ENCODE measurements at regions not wholly inside any gene's neighbourhood (a gene's known extent, or its start where the extent isn't known, plus 50 kb on each side); places are given as distances from the start of the nearest gene placed in this dataset.

- DNase-seq, result no peak
These were observed 93.8 kb upstream of the AKT3 start for GRCh38 chr1:243943671-243944428.

GRCh38 chr1:243942196-243943150, 92.4 kb upstream of the AKT3 start:
- no peak for DNase-seq

- no peak for DNase-seq
These were observed 90.4 kb upstream of the AKT3 start for GRCh38 chr1:243940451-243940850.

GRCh38 chr1:243939167-243939848, 89.3 kb upstream of the AKT3 start:
- DNase-seq, result no peak

- DNase-seq, result no peak
These were observed 88.2 kb upstream of the AKT3 start for GRCh38 chr1:243938208-243938607.

- no peak for DNase-seq
These were observed 83.5 kb upstream of the AKT3 start for GRCh38 chr1:243933495-243933894.

GRCh38 chr1:243931957-243932356, 81.9 kb upstream of the AKT3 start:
- no peak for DNase-seq

- DNase-seq, result no peak
These were observed 81.0 kb upstream of the AKT3 start for GRCh38 chr1:243930822-243931671.

- DNase-seq, result no peak
These were observed 77.3 kb upstream of the AKT3 start for GRCh38 chr1:243927381-243927780.

- no peak for DNase-seq
These were observed 76.8 kb upstream of the AKT3 start for GRCh38 chr1:243926803-243927245.

- no peak for DNase-seq
These were observed 76.3 kb upstream of the AKT3 start for GRCh38 chr1:243926299-243926698.

- DNase-seq, result no peak
These were observed 74.7 kb upstream of the AKT3 start for GRCh38 chr1:243924588-243925349.

- DNase-seq, result no peak
These were observed 74.1 kb upstream of the AKT3 start for GRCh38 chr1:243924188-243924587.

- no peak for DNase-seq
These were observed 73.5 kb upstream of the AKT3 start for GRCh38 chr1:243923292-243924171.

- no peak for DNase-seq
These were observed 71.1 kb upstream of the AKT3 start for GRCh38 chr1:243921111-243921510.

GRCh38 chr1:243917863-243918565, 68.0 kb upstream of the AKT3 start:
- DNase-seq, result no peak

GRCh38 chr1:243917177-243917862, 67.3 kb upstream of the AKT3 start:
- no peak for DNase-seq

GRCh38 chr1:243916160-243916559, 66.1 kb upstream of the AKT3 start:
- no peak for DNase-seq

- no peak for DNase-seq
These were observed 62.3 kb upstream of the AKT3 start for GRCh38 chr1:243912347-243912746.
